ENCODE measurements at regions not wholly inside any gene's neighbourhood (a gene's known extent, or its start where the extent isn't known, plus 50 kb on each side); places are given as distances from the start of the nearest gene placed in this dataset.

GRCh38 chr16:13550254-13550653, 369.7 kb upstream of the ERCC4 start:
- POLR2A ChIA-PET = no interaction called here

More at GRCh38 chr16:13550254-13550653, 369.7 kb upstream of the ERCC4 start:
- ChIA-PET CTCF (no interaction called here), RAD21 (ENCODE audit: low non-redundant PET in 1 of 2, low total read pairs in 2 of 2, uncharacterized antibody in 2 of 2, unreplicated experiment in 2 of 2) (no interaction called here)
- ATAC-seq (no peak), DNase-seq (ENCODE audit: low read depth, low spot score) (no peak)
- intact Hi-C loops (cut with micrococcal nuclease) = no loop called here
- no peaks in the 10 kb centered on the region for H3K79me2 ChIP-seq (ENCODE audit: insufficient read depth, low read length)
- no peaks in the 10 kb centered on the region for H3K36me3 ChIP-seq (ENCODE audit: control insufficient read depth in 1 of 2, insufficient read depth in 2 of 2, low read length in 2 of 2)
- H4K20me1 ChIP-seq (ENCODE audit: insufficient read depth) = no peaks in the 10 kb centered on the region
- H3K9me2 ChIP-seq (ENCODE audit: insufficient read depth) = no peaks in the 10 kb centered on the region
- no peaks in the 10 kb centered on the region for H3K4me1 ChIP-seq (ENCODE audit: control insufficient read depth in 1 of 2, insufficient read depth in 2 of 2, low read length in 2 of 2)
- H3K9me3 ChIP-seq (ENCODE audit: control insufficient read depth in 1 of 2, insufficient read depth in 1 of 2, low read depth in 1 of 2, low read length in 2 of 2) = no peaks in the 10 kb centered on the region; a peak in 1 of 4 replicates
- TF ChIP-seq ZNF274 (IDR thresholded peaks at IDR 0.05; ENCODE audit: low read depth, low read length) (no peak), MAX (IDR thresholded peaks at IDR 0.05) (no peak), ZBTB33 (IDR thresholded peaks at IDR 0.05; ENCODE audit: extremely low read depth, insufficient replicate concordance, low read length) (no peak), POLR2AphosphoS5 (IDR thresholded peaks at IDR 0.05; ENCODE audit: low read depth, low read length) (no peak), EGR1 (IDR thresholded peaks at IDR 0.05; ENCODE audit: low read depth) (no peak), RAD21 (IDR thresholded peaks at IDR 0.05; ENCODE audit: low read depth) (no peak), ELF1 (IDR thresholded peaks at IDR 0.05; ENCODE audit: borderline replicate concordance, low read depth) (no peak), SRF (IDR thresholded peaks at IDR 0.05; ENCODE audit: low read depth) (no peak), ATF3 (IDR thresholded peaks at IDR 0.05) (no peak)
- H3K4me2 ChIP-seq (ENCODE audit: low read length) = no peak overlapping the region
- no peak overlapping the region for H3K4me3 ChIP-seq (replicated peaks in 1 of 2; ENCODE audit: low read depth in 1 of 2, low read length in 2 of 2)
- H2AFZ ChIP-seq (ENCODE audit: low read depth, low read length, poor library complexity, severe bottlenecking) = no peak overlapping the region
- H3K9ac ChIP-seq (ENCODE audit: low read length) = no peak overlapping the region
- no peaks in the 10 kb centered on the region for H3K27me3 ChIP-seq (ENCODE audit: insufficient read depth, low read length)
- BruUV-seq (replicated peaks) = no TSS peak
- no peak overlapping the region for H3K27ac ChIP-seq (ENCODE audit: low read depth, low read length)
